PFSK-1 (cell line): ENCODE measurements at regions not wholly inside any gene's neighbourhood (a gene's known extent, or its start where the extent isn't known, plus 50 kb on each side); places are given as distances from the start of the nearest gene placed in this dataset.

Source experiments
- POLR2AphosphoS5 ChIP-seq: IDR thresholded peaks from 2 replicates; pipeline ENCODE4 v1.6.1; 2012; ENCODE audit warnings: low read depth, mild to moderate bottlenecking, control low read depth, low read length, moderate library complexity
- REST ChIP-seq, 2 experiments: IDR thresholded peaks; 2 replicates each; pipeline versions ENCODE4 v1.6.1 to v1.8.0; 2011 to 2012; ENCODE audit warnings: low read depth in 2 of 2, low read length in 2 of 2, control low read depth in 1 of 2, inconsistent platforms in 1 of 2, mild to moderate bottlenecking in 1 of 2, moderate library complexity in 1 of 2; ENCODE audit not compliant: insufficient read depth in 1 of 2
- SIN3A ChIP-seq: IDR thresholded peaks from 2 replicates; pipeline ENCODE4 v1.6.1; 2012; ENCODE audit warnings: mild to moderate bottlenecking, low read length, moderate library complexity, borderline replicate concordance; ENCODE audit not compliant: insufficient read depth

DNA sequence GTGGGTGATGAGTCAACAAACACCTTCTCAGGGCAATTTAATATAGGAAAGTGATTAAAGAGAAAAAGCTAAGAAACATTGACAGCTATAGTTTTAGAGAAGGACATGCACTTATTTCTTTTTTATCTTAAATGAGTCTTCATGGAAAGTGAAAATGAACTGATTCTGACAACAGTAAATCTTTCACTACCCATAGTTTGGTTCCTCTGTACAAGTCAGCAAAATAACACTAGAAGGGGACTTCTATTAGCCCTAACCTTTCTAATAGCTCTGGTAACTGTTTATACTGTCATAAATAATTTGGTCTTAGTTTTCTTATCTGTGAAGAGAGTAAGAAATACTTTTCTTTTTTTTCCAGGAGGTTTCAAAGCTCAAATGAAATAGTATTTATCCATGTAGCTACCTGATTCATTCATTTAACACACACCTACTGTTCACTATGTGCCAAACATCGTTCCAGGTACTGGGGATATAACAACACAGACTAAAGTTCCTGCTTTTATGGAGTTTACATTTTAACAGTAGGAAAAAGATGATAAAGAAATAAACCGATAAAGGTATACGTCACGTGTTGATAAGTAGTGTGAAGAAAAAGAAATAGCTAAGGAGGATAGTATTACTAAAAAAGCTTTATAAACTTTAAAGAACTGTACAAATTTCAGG is 148.2 kb downstream of the PCSK1 start:
- TF ChIP-seq POLR2AphosphoS5, result no peak
- TF ChIP-seq REST (IDR thresholded peaks at IDR 0.05; ENCODE audit: insufficient read depth in 1 of 2, low read depth in 2 of 2, low read length in 2 of 2), result no peak
- TF ChIP-seq SIN3A, result no peak
